ENCODE measurements at regions not wholly inside any gene's neighbourhood (a gene's known extent, or its start where the extent isn't known, plus 50 kb on each side); places are given as distances from the start of the nearest gene placed in this dataset.

DNA sequence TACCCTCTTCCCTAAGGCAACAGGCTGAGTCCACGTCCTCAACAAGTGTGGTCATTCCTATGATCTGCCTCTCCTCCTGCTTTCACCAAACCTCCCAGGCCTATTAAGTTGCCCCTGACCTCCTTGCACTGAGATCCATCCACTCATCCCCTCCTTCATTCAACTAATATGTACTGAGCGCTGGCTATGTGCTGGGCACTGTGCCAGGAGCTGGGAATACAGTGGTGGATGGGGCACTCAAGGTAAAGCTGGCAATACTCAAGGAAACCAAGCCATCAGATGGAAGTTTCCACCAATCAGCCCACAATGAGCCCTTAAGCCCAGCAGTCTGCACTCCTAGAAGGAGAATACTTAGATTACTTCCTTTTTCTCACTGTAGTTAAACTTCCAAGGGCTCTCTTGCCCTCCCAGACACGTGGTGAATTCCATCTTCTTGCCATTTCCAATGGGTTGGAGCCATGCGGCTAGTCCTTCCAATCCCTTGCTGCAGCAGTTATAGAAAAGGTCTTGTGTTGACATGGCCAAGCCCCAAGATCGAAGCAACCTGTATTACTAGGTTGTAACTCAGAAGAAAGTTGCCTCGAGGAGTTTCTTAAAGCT, 279.9 kb upstream of the RUNX1 start:
- DNase-seq: no peak

DNA sequence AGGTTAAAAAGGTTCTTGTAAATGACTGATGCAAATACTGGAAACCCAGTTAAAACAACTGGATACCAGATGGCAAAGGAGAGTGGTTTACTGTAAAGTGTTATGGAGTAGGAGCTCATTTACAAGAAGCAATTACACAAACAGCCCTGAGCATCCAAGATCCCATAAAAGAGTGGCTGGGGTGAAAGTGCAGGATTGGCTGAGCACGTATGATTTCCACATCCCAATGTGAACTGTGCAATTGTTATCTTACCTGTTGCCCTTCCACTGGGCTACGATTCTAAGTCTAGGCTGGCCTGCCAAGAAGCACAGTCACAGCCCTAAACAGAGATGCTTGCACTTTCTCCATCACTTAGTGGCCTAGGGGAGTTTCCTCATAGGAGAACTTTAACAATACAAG, 277.6 kb upstream of the RUNX1 start:
- DNase-seq: no peak

DNA sequence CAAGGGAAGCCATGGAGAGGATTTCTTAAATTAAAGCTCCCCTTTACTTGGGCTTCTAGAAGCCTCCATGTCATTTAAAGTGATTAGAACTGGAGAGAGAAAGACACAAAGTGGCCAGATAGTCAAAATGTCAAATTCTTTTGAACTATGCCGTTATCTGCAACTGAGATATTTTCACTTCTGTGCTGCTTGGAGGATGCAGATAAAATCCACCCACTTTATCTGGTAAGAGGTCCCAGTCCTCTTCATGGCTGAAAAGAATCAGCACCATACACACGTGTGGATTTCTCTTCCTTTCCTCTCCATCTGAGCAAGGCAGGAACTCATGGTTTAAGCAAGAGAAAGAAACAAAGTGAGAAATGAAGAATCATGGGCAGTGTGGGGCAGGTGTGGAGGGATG, 276.9 kb upstream of the RUNX1 start:
- DNase-seq: no peak

DNA sequence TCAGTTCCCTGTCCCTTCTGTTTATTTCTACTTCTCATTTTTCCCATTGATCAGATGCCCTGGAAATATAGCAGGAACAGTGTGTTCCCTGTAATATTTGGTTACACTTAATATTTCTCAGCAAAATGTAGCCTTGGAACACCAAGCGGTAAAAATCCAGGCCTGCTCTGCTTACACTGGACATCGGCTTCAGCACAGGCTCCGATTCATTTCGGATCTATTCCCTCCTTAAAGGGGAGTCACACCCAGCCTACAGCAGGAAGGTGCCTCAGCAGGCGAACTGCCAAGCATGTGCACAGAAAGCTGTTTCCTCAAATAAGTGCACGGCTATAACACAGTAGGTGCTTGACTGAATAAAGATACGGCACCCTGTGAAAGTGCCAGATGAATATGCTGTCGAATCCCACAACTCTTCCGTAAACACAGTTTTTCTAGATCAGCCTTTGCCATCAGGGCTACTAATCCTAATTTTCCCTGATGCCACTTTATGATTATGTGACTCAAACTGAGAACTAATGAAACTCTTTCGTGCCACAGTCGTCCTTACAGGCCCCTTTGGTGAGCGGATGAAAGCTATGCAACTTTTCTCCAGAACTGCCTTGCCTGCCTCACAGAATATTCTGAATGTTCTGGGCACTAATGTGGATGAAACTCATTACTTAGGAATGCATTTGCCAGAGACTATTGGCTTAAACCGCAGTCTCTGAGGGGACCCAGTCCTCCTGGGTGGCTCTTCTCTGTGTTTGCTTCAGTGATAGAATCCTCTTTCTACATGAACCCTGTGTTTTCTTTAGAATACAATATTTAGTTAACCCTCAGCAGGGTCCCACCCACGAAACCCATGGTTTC, 275.5 kb upstream of the RUNX1 start:
- DNase-seq: no peak

DNA sequence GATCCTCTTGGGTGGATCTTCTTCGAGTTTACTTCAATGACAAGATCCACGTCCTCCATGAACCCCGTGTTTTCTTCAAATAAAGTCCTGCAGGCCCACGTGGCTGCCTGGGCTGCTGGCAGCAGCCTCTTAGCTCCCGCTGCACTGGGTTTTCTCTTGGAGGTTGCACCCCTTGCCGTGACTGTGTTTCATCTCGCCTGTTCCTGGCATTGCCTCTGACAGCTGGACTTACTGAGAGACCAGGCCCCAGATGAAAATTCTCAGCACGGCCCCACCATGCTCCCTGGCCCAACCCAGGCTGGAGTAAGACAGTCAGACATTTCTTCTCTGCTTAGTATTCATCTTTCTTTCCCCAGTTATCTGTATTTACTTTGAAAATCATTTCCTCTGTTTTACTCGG, 274.8 kb upstream of the RUNX1 start:
- DNase-seq: no peak

DNA sequence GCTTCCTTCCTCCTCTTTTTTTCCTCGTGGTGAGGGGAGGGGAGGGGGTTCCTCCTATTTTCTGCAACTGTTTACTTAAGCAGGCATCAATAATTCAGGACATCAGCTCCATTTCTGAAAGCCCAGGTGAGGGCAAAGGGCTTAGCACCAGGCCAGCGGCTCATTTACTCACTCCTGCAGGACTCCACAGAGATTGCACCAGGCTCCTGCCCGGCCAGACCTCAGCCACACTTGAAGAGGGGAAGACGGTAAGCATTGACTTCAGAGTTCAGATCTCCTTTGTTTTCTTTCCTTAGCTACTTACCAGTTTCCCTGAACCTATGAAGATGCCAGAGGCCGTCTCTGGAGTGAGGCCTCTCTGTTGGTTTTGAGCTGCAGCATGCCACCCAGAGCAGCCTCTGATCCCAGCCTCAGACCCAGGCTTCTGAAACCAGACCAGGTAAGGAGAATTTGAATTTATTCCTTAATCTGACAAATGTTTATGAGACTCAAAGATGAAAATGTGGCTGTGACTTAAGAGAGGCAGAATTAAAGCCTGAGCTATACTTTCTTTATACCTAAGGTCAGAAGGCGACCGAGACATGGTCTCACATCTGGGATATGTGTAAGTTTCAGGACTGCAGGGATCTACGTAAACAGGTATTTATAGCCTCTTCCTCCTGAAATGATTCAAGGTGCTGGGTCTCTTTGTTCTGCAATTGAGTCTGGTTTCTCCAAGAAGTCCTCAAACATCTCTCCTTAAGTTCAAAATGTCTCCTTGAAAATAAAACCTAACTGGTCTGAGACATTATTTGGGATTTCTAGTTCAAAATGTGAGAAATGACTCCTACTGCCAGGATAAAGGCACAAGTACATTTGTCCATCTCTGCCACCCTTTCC, 272.5 kb upstream of the RUNX1 start:
- no peak for DNase-seq

DNA sequence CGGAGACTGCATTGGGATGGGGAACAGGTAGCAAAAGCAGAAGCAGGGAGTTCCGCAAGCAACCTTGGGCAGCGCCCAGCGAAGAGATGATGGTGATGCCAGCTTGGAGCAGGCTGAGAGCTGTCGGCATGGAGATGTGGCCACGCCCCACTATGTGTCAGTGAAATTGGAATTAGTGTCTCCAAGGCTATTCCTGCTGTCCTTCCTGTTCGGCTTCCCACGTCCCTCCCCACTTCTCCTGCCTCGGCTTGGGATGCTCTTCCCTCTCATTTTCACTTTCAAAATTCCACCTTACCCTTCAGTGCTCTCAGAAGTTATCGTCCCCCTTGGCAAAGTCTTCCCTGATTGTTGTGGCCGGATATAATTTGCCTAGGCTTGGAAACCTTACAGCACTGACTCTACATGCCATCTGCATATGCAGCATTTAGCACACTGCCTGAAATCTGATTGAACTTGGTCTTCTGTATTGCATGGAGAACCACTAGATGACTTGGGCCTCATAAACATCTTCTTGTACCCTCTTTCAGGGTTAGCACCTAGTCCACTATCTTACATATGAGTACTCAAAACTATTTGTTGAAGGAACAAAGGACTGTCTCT, 270.7 kb upstream of the RUNX1 start:
- DNase-seq: no peak

DNA sequence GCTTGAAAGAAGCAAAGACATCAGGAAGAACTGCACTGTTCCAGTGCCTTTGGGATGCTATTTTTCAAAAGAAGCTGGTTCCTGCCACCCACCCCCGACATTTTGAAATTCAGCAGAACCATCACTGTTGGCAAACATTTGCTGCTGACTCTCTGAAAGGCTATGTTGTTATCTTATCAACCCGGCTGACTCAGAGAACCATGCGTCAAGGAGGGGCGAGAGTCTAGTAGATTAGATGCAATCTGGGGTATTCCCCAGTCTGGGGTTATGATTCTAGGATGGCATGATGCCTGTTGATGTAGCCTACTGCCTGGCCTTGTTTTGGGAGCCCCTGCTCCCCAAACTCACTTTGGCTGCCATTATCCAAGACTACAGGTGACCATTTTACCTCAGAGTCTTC, 267.8 kb upstream of the RUNX1 start:
- DNase-seq: no peak

DNA sequence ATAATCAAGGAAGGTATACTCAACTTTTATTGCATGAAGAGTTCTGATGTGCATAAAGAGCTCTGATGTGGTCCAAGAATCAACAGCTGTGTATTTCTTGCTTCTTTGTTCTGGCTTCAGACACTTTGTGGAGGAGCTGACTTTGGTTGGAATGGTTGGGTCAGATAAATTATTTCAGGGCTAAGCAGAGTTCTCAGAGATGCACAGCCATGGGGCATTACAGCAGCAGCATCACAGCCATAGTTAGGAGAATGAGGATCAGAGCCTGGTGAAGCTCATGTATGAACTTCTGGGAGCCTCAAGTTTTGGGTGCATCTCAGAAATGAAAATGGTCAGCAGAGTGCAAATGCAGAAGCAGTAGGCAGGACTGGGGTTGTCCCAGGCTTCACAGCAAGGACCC, 267.4 kb upstream of the RUNX1 start:
- DNase-seq: no peak

DNA sequence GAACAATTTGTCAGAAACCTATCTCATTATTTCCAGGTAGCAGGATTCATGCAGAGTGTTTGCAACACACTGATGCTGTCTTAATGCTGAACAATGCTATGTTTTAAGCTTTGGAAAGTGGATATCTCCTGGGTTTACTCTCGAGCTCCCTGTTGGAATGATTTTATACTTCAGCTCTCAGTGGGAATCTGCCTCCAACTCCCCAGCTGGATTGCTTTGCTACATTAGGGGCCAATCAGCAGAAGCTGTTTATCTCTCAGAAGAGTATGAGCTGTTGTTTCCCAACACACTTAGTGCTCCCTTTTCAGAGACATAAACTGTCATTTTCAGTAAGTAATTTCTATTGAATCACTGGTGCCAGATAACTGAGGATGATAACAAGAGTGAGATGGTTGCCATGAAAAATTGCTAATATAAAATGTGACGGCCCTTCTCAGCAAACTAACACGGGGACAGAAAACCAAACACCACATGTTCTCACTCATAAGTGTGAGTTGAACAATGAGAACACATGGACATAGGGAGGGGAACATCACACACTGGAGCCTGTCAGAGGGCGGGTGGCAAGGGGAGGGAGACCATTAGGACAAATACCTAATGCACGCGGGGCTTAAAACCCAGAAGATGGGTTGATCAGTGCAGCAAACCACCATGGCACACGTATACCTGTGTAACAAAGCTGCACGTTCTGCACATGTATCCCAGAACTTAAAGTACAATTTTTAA, 265.9 kb upstream of the RUNX1 start:
- no peak for DNase-seq

DNA sequence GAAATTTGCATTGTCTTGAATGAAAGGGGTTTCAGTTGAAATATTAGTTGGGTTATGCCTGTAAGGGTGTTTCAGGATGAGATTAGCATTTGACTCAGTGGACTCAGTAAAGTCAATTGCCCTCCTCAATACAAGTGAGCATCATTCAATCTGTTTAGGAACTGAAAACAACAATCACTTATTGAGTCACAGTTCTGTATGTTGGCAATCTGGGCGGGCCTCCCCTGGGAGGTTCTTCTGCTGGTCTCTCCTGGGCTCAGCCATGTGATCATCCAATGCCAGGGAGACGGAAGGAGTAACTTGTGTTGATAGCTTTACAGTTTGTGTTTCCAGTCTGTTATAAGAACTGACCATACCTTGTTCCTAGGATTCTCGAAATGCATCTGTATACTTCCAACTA, 262.9 kb upstream of the RUNX1 start:
- DNase-seq: no peak

DNA sequence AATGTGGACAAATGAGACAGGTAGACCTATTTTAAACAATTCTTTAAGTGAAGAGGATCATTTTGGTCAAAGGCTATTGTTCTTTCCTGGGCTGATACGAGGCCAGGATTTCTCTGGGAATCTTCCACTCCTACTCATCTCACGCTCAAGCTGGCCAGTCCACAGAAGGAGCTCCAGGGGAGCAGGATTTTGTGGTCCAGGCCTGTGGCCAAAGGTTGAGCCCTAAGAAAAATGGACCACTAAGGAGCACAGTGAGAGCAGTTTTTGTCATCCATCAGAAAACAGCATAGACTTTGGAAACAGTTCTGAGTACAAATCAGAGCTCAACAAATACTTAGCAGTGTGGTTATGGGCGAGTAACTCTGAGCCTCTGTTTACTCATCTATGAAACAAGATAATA, 260.2 kb upstream of the RUNX1 start:
- DNase-seq: no peak

DNA sequence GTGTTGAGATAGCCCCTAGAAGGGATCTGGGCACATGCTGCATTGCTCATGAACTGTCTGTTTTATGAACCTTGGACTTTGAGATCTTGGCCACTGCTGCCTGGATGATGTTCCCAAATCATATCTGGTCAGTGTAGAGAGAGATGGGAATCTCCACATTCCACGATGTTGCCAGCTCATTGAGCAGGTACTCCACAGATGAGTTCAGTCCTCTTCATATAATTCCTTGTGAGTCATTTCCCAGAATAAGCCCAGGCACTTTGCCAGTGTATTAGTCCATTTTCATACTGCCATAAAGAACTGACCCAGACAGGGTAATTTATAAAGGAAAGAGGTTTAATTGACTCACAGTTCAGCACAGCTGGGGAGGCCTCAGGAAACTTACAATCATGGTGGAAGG, 254.0 kb upstream of the RUNX1 start:
- DNase-seq: no peak

DNA sequence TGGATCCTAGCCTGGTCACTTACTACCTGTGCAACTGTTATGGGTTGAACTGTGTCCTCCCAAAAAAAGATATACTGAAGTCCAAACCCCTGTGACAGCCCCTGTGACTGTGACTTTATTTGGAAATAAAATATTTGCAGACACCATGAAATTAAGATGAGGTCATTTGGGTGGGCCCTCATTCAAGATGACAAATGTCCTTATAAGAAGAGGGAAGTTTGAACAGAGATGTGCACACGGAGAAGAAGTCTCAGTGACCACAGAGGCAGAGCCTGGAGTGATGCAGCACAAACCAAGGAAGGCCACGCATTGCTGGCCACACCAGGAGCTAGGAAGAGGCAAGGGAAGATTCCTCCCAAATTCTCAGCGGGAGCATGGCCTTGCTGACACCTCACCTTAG, 249.7 kb upstream of the RUNX1 start:
- DNase-seq: no peak

DNA sequence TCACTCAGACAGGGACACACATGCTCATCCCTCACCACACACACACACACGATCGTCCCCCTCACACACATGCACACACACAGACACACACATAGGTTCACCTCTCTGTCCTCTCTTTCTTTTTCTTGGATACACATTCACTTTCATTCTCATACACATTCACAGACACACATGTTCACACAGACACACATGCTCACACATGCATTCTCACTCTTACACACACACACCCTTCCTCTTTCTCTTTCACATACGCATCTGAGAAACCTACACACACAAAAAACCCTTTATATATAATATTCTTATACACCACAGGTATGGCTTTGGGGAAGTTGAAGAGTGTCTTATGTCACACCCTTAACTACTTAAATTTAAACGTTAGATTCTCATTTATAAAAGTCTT, 248.6 kb upstream of the RUNX1 start:
- DNase-seq: no peak

DNA sequence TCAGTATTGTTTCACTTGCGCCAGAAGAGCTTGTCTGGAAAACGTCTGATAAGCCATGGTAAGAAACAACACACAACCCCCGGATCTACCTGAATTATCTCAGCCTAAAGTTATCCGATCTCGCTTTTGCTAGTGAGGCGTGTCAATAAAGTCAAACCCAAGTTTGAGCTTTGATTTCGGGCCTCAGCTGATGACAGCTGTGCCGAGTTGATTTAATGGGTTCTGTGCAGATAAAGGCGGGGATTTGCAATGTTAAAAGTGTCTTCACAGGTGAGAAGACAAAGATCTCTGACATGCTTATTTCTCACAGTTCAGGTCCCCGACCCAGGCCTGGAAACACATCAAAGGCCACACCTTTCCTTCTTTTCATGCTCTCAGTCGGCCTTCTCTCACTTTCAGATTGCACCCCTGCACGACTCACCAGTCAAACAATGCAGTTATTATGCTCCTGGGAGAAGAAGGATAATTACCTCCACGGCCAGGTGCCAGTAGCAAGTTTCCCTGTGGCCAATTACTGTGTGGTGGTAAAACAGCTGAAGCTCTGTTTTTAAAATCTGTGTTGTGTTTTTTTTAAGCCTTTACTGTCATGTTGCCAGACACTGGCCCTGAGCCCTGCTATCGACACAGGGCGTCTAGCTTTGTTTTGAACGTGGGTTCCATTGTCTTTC, 245.3 kb upstream of the RUNX1 start:
- DNase-seq: no peak

DNA sequence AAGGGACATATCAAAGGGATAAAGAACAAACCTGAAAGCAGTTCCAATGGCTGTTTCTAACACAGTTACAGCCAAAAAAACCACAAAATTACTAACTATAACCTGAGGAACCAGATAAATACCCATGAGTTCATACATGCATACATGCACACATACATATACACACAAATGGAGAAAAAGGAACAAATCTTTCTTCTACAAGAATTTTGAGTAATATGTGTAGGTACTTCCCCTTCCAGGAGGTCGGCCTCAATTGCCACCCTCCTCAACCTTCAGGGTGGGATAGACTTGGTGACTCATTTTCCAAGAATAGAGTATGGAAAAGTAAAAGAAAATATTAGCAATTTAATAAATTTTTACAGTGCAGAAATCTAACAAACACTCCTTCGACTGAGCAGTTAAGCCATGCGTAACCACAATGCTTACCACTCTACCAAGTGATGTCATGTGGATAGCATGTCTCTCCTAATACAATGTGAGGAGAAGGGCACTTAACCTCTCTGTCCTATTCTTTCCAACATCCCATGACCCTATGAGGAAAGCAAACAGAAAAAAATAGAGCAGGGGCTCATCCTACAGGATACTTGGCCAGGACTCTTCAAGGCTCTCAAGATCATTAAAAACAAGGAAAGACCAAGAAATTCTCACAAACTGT, 243.0 kb upstream of the RUNX1 start:
- DNase-seq: no peak

DNA sequence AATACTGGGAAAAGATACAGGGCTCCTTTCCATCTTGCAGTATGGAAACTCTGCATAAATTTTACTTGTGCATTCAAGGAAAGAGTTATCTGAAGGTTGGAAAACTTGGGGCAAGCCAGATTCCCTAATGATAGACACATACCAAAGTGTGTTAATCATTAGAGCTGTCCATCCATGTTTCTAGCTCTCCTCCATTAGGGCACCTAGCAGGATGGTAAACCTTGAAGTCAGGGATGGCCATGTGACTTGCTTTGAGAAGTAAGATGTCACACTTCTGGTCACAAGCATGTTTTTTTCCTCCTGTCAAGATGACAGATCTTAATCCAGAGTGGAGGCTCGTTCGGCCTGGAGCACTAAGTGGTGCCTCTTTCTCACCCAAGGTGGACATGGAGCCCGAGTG, 241.9 kb upstream of the RUNX1 start:
- no peak for DNase-seq

DNA sequence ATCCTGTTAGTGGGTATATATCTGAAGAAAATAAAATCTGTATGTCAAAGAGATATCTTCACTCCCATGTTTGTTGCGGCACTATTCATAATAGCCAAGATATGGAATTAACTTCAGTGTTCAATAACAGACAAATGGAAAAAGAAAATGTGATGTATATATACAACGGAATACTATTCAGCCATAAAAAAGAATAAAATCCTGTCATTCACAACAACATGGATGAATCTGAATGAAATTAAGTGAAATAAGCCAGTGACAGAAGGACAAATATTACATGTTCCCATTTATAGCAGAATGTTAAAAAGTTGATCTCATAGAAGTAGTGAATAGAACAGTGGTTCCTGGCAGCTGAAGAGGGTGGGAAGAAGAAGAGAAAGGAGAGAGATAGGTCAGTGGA, 239.1 kb upstream of the RUNX1 start:
- no peak for DNase-seq

DNA sequence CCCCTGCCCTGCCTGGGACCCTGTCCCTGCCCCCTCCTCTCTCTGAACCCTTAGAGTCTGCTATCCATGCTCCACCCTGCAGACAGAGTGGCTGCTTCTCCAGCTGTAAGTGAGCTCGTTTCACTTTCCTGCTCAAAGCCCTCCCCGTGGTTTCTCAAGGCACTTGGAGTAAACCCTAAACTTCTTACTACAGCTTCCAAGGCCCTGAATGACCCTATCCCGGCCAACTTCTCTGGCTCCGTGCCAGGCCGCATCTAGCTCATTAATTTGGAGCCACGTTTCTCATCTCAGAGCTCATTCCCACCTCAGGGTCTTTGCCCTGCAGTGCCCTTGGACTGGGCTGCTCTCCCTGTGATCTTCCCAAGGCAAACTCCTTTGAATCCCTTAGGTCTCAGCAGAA, 235.1 kb upstream of the RUNX1 start:
- DNase-seq: no peak

DNA sequence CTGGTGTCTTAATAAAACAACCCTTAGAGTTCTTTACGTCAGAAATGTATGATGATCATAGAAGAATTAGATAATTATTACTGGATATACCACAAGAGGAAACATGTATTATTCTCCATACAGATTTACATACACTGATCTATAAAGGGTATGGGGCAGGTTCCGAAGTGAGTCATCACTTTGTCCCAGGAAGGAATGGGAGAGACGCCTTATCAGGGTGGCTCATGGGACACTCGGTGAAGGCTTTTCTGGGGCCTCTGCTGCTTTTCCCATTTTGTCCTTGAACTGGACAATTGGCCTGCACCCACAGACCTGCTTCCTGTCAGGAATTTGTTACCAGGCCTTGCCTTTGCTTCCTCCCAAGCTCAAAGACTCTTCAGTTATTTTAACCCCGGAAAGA, 233.8 kb upstream of the RUNX1 start:
- no peak for DNase-seq

DNA sequence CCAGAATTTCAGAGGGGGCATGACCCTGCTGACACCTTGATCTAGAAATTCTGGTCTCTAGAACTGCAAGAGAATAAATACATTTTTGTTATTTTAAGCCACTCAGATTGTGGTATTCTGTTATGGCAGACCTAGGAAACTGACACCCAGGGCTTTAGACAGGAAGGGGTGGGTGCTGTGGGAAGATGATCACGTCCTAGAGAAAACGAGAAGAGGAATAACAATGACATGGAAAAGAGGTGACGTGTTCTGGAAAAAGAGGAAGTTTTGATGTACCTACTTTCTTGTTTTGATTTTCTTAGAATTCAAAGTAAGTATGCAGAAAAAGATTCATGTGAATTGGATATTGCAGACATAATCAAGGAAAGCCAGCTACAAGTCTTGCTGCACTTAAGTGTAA, 232.9 kb upstream of the RUNX1 start:
- DNase-seq: no peak
